ENCODE measurements at regions not wholly inside any gene's neighbourhood (a gene's known extent, or its start where the extent isn't known, plus 50 kb on each side); places are given as distances from the start of the nearest gene placed in this dataset.

- no peak for DNase-seq (ENCODE audit: low read depth in 3 of 3, low spot score in 1 of 3)
Measured at GRCh38 chr19:46944918-46945628, 74.6 kb upstream of the NPAS1 start.

- no peak for DNase-seq (ENCODE audit: low read depth in 3 of 3, low spot score in 1 of 3)
Measured at GRCh38 chr19:46945694-46946489, 73.7 kb upstream of the NPAS1 start.

- no peak for DNase-seq (ENCODE audit: low read depth in 3 of 3, low spot score in 1 of 3)
Measured at GRCh38 chr19:46946611-46947238, 72.9 kb upstream of the NPAS1 start.

GRCh38 chr19:46947866-46948265 lies 71.8 kb upstream of the NPAS1 start:
- no peak for DNase-seq (ENCODE audit: low read depth in 3 of 3, low spot score in 1 of 3)

GRCh38 chr19:46950526-46951170 lies 69.0 kb upstream of the NPAS1 start:
- DNase-seq (ENCODE audit: low read depth in 3 of 3, low spot score in 1 of 3) = no peak

GRCh38 chr19:46951171-46951986 lies 68.3 kb upstream of the NPAS1 start:
- DNase-seq (ENCODE audit: low read depth in 3 of 3, low spot score in 1 of 3) = no peak

- no peak for DNase-seq (ENCODE audit: low read depth in 3 of 3, low spot score in 1 of 3)
Measured at GRCh38 chr19:46952874-46953273, 66.8 kb upstream of the NPAS1 start.

GRCh38 chr19:46953955-46954501 lies 65.6 kb upstream of the NPAS1 start:
- DNase-seq (ENCODE audit: low read depth in 3 of 3, low spot score in 1 of 3) = no peak

- DNase-seq (ENCODE audit: low read depth in 3 of 3, low spot score in 1 of 3) = no peak
Measured at GRCh38 chr19:46954502-46954992, 65.1 kb upstream of the NPAS1 start.

GRCh38 chr19:46954993-46955812 lies 64.4 kb upstream of the NPAS1 start:
- peak in 1 of 3 donors; percentile 7 for DNase-seq (ENCODE audit: low read depth in 3 of 3, low spot score in 1 of 3)

- DNase-seq (ENCODE audit: low read depth in 3 of 3, low spot score in 1 of 3) = no peak
Measured at GRCh38 chr19:46955813-46956371, 63.7 kb upstream of the NPAS1 start.

GRCh38 chr19:46958532-46958931 lies 61.1 kb upstream of the NPAS1 start:
- DNase-seq (ENCODE audit: low read depth in 3 of 3, low spot score in 1 of 3) = no peak

- no peak for DNase-seq (ENCODE audit: low read depth in 3 of 3, low spot score in 1 of 3)
Measured at GRCh38 chr19:46959894-46960556, 59.6 kb upstream of the NPAS1 start.

- DNase-seq (ENCODE audit: low read depth in 3 of 3, low spot score in 1 of 3) = no peak
Measured at GRCh38 chr19:46962030-46962570, 57.5 kb upstream of the NPAS1 start.

- no peak for DNase-seq (ENCODE audit: low read depth in 3 of 3, low spot score in 1 of 3)
Measured at GRCh38 chr19:46963093-46963734, 56.4 kb upstream of the NPAS1 start.

GRCh38 chr19:46967578-46968032 lies 52.0 kb upstream of the NPAS1 start:
- no peak for DNase-seq (ENCODE audit: low read depth in 3 of 3, low spot score in 1 of 3)
